Muscle layer of colon (tissue), 2 donors: ENCODE measurements at regions not wholly inside any gene's neighbourhood (a gene's known extent, or its start where the extent isn't known, plus 50 kb on each side); places are given as distances from the start of the nearest gene placed in this dataset.

Experiments used
- H3K27ac ChIP-seq: one replicate; pipeline ENCODE4 v1.7.0; 2013; ENCODE audit warnings: low read depth, mild to moderate bottlenecking, low read length, moderate library complexity
- H3K27me3 ChIP-seq, 2 donors: one replicate each; pipeline ENCODE4 v1.7.0; 2013; ENCODE audit warnings: low read length in 2 of 2, mild to moderate bottlenecking in 2 of 2; ENCODE audit not compliant: insufficient read depth in 2 of 2, control insufficient read depth in 1 of 2
- H3K36me3 ChIP-seq: one replicate; pipeline ENCODE4 v1.7.0; 2013; ENCODE audit warnings: mild to moderate bottlenecking, low read length; ENCODE audit not compliant: insufficient read depth
- H3K4me1 ChIP-seq: one replicate; pipeline ENCODE4 v1.7.0; 2013; ENCODE audit warnings: mild to moderate bottlenecking, low read length; ENCODE audit not compliant: insufficient read depth
- H3K4me3 ChIP-seq, 2 donors: one replicate each; pipeline ENCODE4 v1.7.0; 2013; ENCODE audit warnings: low read length in 2 of 2, low read depth in 1 of 2, mild to moderate bottlenecking in 1 of 2, moderate library complexity in 1 of 2
- H3K9ac ChIP-seq: one replicate; pipeline ENCODE4 v1.7.0; 2013; ENCODE audit warnings: low read length
- H3K9me3 ChIP-seq: one replicate; pipeline ENCODE4 v1.7.0; 2013; ENCODE audit warnings: mild to moderate bottlenecking, low read length
- donor health status: abdominal sarcoma.
- donor health status: Adenocarcinoma of cecum.

GRCh38 chr6:74764486-74764885, 441.4 kb downstream of the COL12A1 start:
- no peaks in the 10 kb centered on the region for H3K27me3 ChIP-seq
- H3K4me3 ChIP-seq = no peak overlapping the region
- no peaks in the 10 kb centered on the region for H3K4me1 ChIP-seq
- no peak overlapping the region for H3K27ac ChIP-seq
- H3K9me3 ChIP-seq = no peaks in the 10 kb centered on the region
- H3K9ac ChIP-seq = no peak overlapping the region
- no peaks in the 10 kb centered on the region for H3K36me3 ChIP-seq

GRCh38 chr6:74762841-74763240, 443.0 kb downstream of the COL12A1 start:
- no peaks in the 10 kb centered on the region for H3K36me3 ChIP-seq
- no peaks in the 10 kb centered on the region for H3K27me3 ChIP-seq
- no peak overlapping the region for H3K9ac ChIP-seq
- no peak overlapping the region for H3K27ac ChIP-seq
- no peaks in the 10 kb centered on the region for H3K9me3 ChIP-seq
- no peaks in the 10 kb centered on the region for H3K4me1 ChIP-seq
- no peak overlapping the region for H3K4me3 ChIP-seq

- H3K4me1 ChIP-seq = no peaks in the 10 kb centered on the region
- H3K9ac ChIP-seq = no peak overlapping the region
- no peaks in the 10 kb centered on the region for H3K27me3 ChIP-seq
- H3K36me3 ChIP-seq = no peaks in the 10 kb centered on the region
- no peak overlapping the region for H3K27ac ChIP-seq
- H3K9me3 ChIP-seq = no peaks in the 10 kb centered on the region
- H3K4me3 ChIP-seq = no peak overlapping the region
Observed at GRCh38 chr6:74757813-74758212, 448.0 kb downstream of the COL12A1 start.

GRCh38 chr6:74756923-74757322, 448.9 kb downstream of the COL12A1 start:
- H3K27ac ChIP-seq = no peak overlapping the region
- no peaks in the 10 kb centered on the region for H3K4me1 ChIP-seq
- no peaks in the 10 kb centered on the region for H3K9me3 ChIP-seq
- H3K27me3 ChIP-seq = no peaks in the 10 kb centered on the region
- H3K4me3 ChIP-seq = no peak overlapping the region
- H3K9ac ChIP-seq = no peak overlapping the region
- H3K36me3 ChIP-seq = no peaks in the 10 kb centered on the region

- H3K4me1 ChIP-seq = no peaks in the 10 kb centered on the region
- H3K27me3 ChIP-seq = no peaks in the 10 kb centered on the region
- H3K36me3 ChIP-seq = no peaks in the 10 kb centered on the region
- H3K27ac ChIP-seq = no peak overlapping the region
- H3K9ac ChIP-seq = no peak overlapping the region
- no peaks in the 10 kb centered on the region for H3K9me3 ChIP-seq
- H3K4me3 ChIP-seq = no peak overlapping the region
Observed at GRCh38 chr6:74755778-74756177, 450.1 kb downstream of the COL12A1 start.

GRCh38 chr6:74755196-74755595, 450.7 kb downstream of the COL12A1 start:
- H3K4me1 ChIP-seq = peaks cover 4% of the 10 kb centered on the region
- no peaks in the 10 kb centered on the region for H3K27me3 ChIP-seq
- no peak overlapping the region for H3K27ac ChIP-seq
- H3K36me3 ChIP-seq = no peaks in the 10 kb centered on the region
- no peak overlapping the region for H3K4me3 ChIP-seq
- H3K9me3 ChIP-seq = no peaks in the 10 kb centered on the region
- no peak overlapping the region for H3K9ac ChIP-seq

- Histone ChIP-seq H3K9ac (no peak overlapping the region), H3K27me3 (no peaks in the 10 kb centered on the region), H3K4me1 (peaks cover 15% of the 10 kb centered on the region), H3K36me3 (no peaks in the 10 kb centered on the region), H3K4me3 (no peak overlapping the region), H3K27ac (no peak overlapping the region), H3K9me3 (no peaks in the 10 kb centered on the region)
Observed at GRCh38 chr6:74753883-74754600, 451.8 kb downstream of the COL12A1 start.

- H3K4me1 ChIP-seq = peaks cover 15% of the 10 kb centered on the region
- H3K9ac ChIP-seq = no peak overlapping the region
- H3K27me3 ChIP-seq = no peaks in the 10 kb centered on the region
- H3K9me3 ChIP-seq = no peaks in the 10 kb centered on the region
- no peak overlapping the region for H3K4me3 ChIP-seq
- H3K27ac ChIP-seq = no peak overlapping the region
- H3K36me3 ChIP-seq = no peaks in the 10 kb centered on the region
Observed at GRCh38 chr6:74752303-74752702, 453.6 kb downstream of the COL12A1 start.

GRCh38 chr6:74750826-74751225, 455.0 kb downstream of the COL12A1 start:
- no peaks in the 10 kb centered on the region for H3K27me3 ChIP-seq
- H3K9ac ChIP-seq = no peak overlapping the region
- H3K4me1 ChIP-seq = peaks cover 15% of the 10 kb centered on the region
- no peak overlapping the region for H3K4me3 ChIP-seq
- no peaks in the 10 kb centered on the region for H3K9me3 ChIP-seq
- no peaks in the 10 kb centered on the region for H3K36me3 ChIP-seq
- no peak overlapping the region for H3K27ac ChIP-seq

GRCh38 chr6:74749211-74750147, 456.4 kb downstream of the COL12A1 start:
- no peaks in the 10 kb centered on the region for H3K36me3 ChIP-seq
- peak overlapping the region; percentile 4 for H3K27ac ChIP-seq
- peaks cover 15% of the 10 kb centered on the region for H3K4me1 ChIP-seq
- H3K27me3 ChIP-seq = no peaks in the 10 kb centered on the region
- H3K4me3 ChIP-seq = no peak overlapping the region
- no peak overlapping the region for H3K9ac ChIP-seq
- H3K9me3 ChIP-seq = no peaks in the 10 kb centered on the region

GRCh38 chr6:74745670-74746069, 460.2 kb downstream of the COL12A1 start:
- H3K27me3 ChIP-seq = no peaks in the 10 kb centered on the region
- no peak overlapping the region for H3K9ac ChIP-seq
- H3K4me1 ChIP-seq = peaks cover 34% of the 10 kb centered on the region
- H3K27ac ChIP-seq = no peak overlapping the region
- H3K4me3 ChIP-seq = no peak overlapping the region
- no peaks in the 10 kb centered on the region for H3K9me3 ChIP-seq
- no peaks in the 10 kb centered on the region for H3K36me3 ChIP-seq
